Keratinocyte (primary cell): ENCODE measurements at regions not wholly inside any gene's neighbourhood (a gene's known extent, or its start where the extent isn't known, plus 50 kb on each side); places are given as distances from the start of the nearest gene placed in this dataset.

ENCODE experiments used
- DNase-seq: peaks from one replicate; pipeline ENCODE4 v3.0.0-alpha.2; 2011; ENCODE audit warnings: low read depth, missing footprints, low spot score
- FAIRE-seq: peaks from 2 replicates; lab custom pipeline; 2011; peaks lifted over from hg19 to GRCh38; lab: Jason Lieb, UNC
- H2AFZ ChIP-seq: 2 replicates; pipeline ENCODE4 v1.6.0; 2012; ENCODE audit warnings: low read length, control low read depth, inconsistent platforms; ENCODE audit not compliant: control insufficient read depth
- H3K27ac ChIP-seq: 2 replicates; pipeline ENCODE4 v1.5.1; 2011; ENCODE audit warnings: low read length; ENCODE audit not compliant: control insufficient read depth, insufficient read depth
- H3K27me3 ChIP-seq: 3 replicates; pipeline ENCODE4 v1.6.0; 2011; ENCODE audit warnings: low read length; ENCODE audit not compliant: control insufficient read depth, insufficient read depth; ENCODE audit errors: extremely low read depth
- H3K36me3 ChIP-seq, 2 experiments: 2 replicates in 1 of 2; 3 replicates in 1 of 2; pipeline ENCODE4 v1.5.1; 2011; ENCODE audit warnings: low read length in 2 of 2, mild to moderate bottlenecking in 1 of 2; ENCODE audit not compliant: control insufficient read depth in 2 of 2, insufficient read depth in 2 of 2; ENCODE audit errors: extremely low read depth in 1 of 2
- H3K4me1 ChIP-seq: 3 replicates; pipeline ENCODE4 v1.5.1; 2011; ENCODE audit warnings: low read length; ENCODE audit not compliant: control insufficient read depth, insufficient read depth; ENCODE audit errors: extremely low read depth
- H3K4me2 ChIP-seq: 3 replicates; pipeline ENCODE4 v1.6.0; 2011; ENCODE audit warnings: low read depth, low read length; ENCODE audit not compliant: control insufficient read depth, insufficient read depth; ENCODE audit errors: extremely low read depth
- H3K4me3 ChIP-seq, 3 experiments: fragments of 200-600 bp in 1 of 3; sonication (generic) in 1 of 3; 2 replicates in 2 of 3; 3 replicates in 1 of 3; pipeline ENCODE4 v1.5.1; 2011 to 2016; ENCODE audit warnings: low read length in 3 of 3, mild to moderate bottlenecking in 3 of 3, control low read depth in 2 of 3, inconsistent platforms in 1 of 3, low read depth in 1 of 3, mixed read lengths in 1 of 3, mixed run types in 1 of 3, moderate library complexity in 1 of 3; ENCODE audit not compliant: control insufficient read depth in 2 of 3, insufficient read depth in 2 of 3; ENCODE audit errors: extremely low read depth in 1 of 3
- H3K79me2 ChIP-seq: 2 replicates; pipeline ENCODE4 v1.6.0; 2012; ENCODE audit warnings: low read length; ENCODE audit not compliant: control insufficient read depth, insufficient read depth
- H3K9ac ChIP-seq: 3 replicates; pipeline ENCODE4 v1.6.0; 2011; ENCODE audit warnings: low read length; ENCODE audit not compliant: control insufficient read depth, insufficient read depth; ENCODE audit errors: extremely low read depth
- H3K9me1 ChIP-seq: 3 replicates; pipeline ENCODE4 v1.6.0; 2011; ENCODE audit warnings: low read length; ENCODE audit not compliant: control insufficient read depth, insufficient read depth; ENCODE audit errors: extremely low read depth
- H3K9me3 ChIP-seq: 2 replicates; pipeline ENCODE4 v1.5.1; 2012; ENCODE audit warnings: low read depth, low read length; ENCODE audit not compliant: control insufficient read depth
- H4K20me1 ChIP-seq: 3 replicates; pipeline ENCODE4 v1.6.0; 2011; ENCODE audit warnings: low read length; ENCODE audit not compliant: control insufficient read depth, insufficient read depth; ENCODE audit errors: extremely low read depth
- CTCF ChIP-seq, 3 experiments: IDR thresholded peaks in 1 of 3; conservative IDR thresholded peaks in 1 of 3; optimal IDR thresholded peaks in 1 of 3; 2 replicates in 2 of 3; 3 replicates in 1 of 3; pipeline versions ENCODE3 to v1.5.1; 2011; ENCODE audit warnings: low read length in 3 of 3, mild to moderate bottlenecking in 3 of 3, moderate library complexity in 2 of 3, control low read depth in 1 of 3, inconsistent platforms in 1 of 3; ENCODE audit not compliant: insufficient read depth in 2 of 3; ENCODE audit errors: extremely low read depth in 1 of 3
- EZH2 ChIP-seq: IDR thresholded peaks from one replicate; pipeline ENCODE4 v1.6.1; 2012; ENCODE audit warnings: inconsistent platforms, mild to moderate bottlenecking, low read length, moderate library complexity
- dilution Hi-C: fragments of 300-500 bp; cut with MboI; formaldehyde crosslinking; loops from one replicate; pipeline ENCODE4 v1.7.0; 2020; ENCODE audit warnings: low sequenced_read_pairs; ENCODE audit not compliant: extremely low pct_ligation_motif_present

GRCh38 chr4:90024519-90024918, 102.7 kb upstream of the CCSER1 start:
- no peak overlapping the region for H3K4me3 ChIP-seq
- no peak overlapping the region for H2AFZ ChIP-seq

GRCh38 chr4:90025248-90025647, 101.9 kb upstream of the CCSER1 start:
- H3K36me3 ChIP-seq: no peaks in the 10 kb centered on the region
- H3K4me1 ChIP-seq: no peaks in the 10 kb centered on the region
- H3K27ac ChIP-seq: no peak overlapping the region
- no peak overlapping the region for H3K4me3 ChIP-seq
- no peaks in the 10 kb centered on the region for H3K79me2 ChIP-seq
- no peaks in the 10 kb centered on the region for H3K9me1 ChIP-seq
- no peak for FAIRE-seq
- H3K4me2 ChIP-seq: no peak overlapping the region
- H3K9ac ChIP-seq: no peak overlapping the region
- TF ChIP-seq CTCF (optimal IDR thresholded peaks at IDR 0.05 in 1 of 3, IDR thresholded peaks at IDR 0.05 in 1 of 3, conservative IDR thresholded peaks at IDR 0.05 in 1 of 3; ENCODE audit: extremely low read depth in 1 of 3, insufficient read depth in 2 of 3, low read length in 3 of 3) (no peak), EZH2 (no peak)
- no peak overlapping the region for H2AFZ ChIP-seq
- no peaks in the 10 kb centered on the region for H3K27me3 ChIP-seq
- dilution Hi-C loops: no loop called here
- DNase-seq: no peak
- no peaks in the 10 kb centered on the region for H3K9me3 ChIP-seq
- H4K20me1 ChIP-seq: no peaks in the 10 kb centered on the region

More at GRCh38 chr4:90024519-90024918, 102.7 kb upstream of the CCSER1 start:
- H3K9me3 ChIP-seq: no peaks in the 10 kb centered on the region
- no peaks in the 10 kb centered on the region for H4K20me1 ChIP-seq
- no peaks in the 10 kb centered on the region for H3K9me1 ChIP-seq
- H3K36me3 ChIP-seq: no peaks in the 10 kb centered on the region
- H3K79me2 ChIP-seq: no peaks in the 10 kb centered on the region
- TF ChIP-seq CTCF (optimal IDR thresholded peaks at IDR 0.05 in 1 of 3, IDR thresholded peaks at IDR 0.05 in 1 of 3, conservative IDR thresholded peaks at IDR 0.05 in 1 of 3; ENCODE audit: extremely low read depth in 1 of 3, insufficient read depth in 2 of 3, low read length in 3 of 3) (no peak), EZH2 (no peak)
- no peaks in the 10 kb centered on the region for H3K4me1 ChIP-seq
- FAIRE-seq (no peak), DNase-seq (no peak)
- no peak overlapping the region for H3K4me2 ChIP-seq
- H3K9ac ChIP-seq: no peak overlapping the region
- dilution Hi-C loops: no loop called here
- H3K27ac ChIP-seq: no peak overlapping the region
- no peaks in the 10 kb centered on the region for H3K27me3 ChIP-seq
